ENCODE measurements at regions not wholly inside any gene's neighbourhood (a gene's known extent, or its start where the extent isn't known, plus 50 kb on each side); places are given as distances from the start of the nearest gene placed in this dataset.
A peak's percentile ranks its signal among the peaks of the same experiment; 100 is the strongest.
"Not testable (repeated sequence)": the region's sequence is repeated elsewhere in the genome, so short reads cannot be mapped to it uniquely, and the experiment has no call there.

DNA sequence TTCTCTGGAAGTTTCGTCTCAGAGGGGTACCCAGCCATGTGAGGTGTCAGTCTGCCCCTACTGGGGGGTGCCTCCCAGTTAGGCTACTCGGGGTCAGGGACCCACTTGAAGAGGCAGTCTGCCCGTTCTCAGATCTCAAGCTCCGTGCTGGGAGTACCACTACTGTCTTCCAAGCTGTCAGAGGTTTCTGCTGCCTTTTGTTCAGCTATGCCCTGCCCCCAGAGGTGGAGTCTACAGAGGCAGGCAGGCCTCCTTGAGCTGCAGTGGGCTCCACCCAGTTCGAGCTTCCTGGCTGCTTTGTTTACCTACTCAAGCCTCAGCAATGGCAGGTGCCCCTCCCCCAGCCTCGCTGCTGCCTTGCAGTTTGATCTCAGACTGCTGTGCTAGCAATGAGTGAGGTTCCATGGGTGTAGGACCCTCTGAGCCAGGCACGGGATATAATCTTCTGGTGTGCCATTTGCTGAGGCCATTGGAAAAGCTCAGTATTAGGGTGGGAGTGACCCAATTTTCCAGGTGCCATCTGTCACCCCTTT, 71.0 kb upstream of the SH3GLB1 start:
- intact Hi-C loops (cut with DNase I); H3K36me3 ChIP-seq: not testable (repeated sequence)
- WGBS, 2 donors: 71% methylated on average over 1 of the region's 7 CpGs; no CpG with 5 or more reads in 1 of the 2 donors

DNA sequence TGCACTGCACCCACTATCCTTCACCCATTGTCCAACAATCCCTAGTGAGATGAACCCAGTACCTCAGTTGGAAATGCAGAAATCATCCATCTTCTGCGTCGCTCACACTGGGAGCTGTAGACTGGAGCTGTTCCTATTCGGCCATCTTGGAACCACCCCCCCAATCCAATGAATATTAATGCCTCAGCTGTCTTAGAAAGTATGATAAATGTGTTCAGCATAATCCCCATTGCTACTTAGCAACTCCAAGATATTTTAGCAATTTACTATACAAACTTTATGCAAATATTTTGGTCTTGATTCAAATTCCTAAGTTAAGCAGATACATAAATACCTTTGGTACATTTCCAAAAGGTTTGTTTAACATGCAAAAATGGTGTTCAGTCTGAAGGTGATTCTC, 70.5 kb upstream of the SH3GLB1 start:
- H3K27me3 ChIP-seq: no peaks in the 10 kb centered on the region
- intact Hi-C loops (cut with DNase I): no loop called here
- WGBS, 2 donors: 87 to 89% methylated on average over 3 of the region's 3 CpGs

More for the DNA sequence above, 71.0 kb upstream of the SH3GLB1 start:
- H3K27ac ChIP-seq, H3K4me3 ChIP-seq, H3K27me3 ChIP-seq, DNase-seq, H3K9me3 ChIP-seq: not testable (repeated sequence)
- peaks cover 0 to 47% (median 0%) of the 10 kb centered on the region in 3 donors for H3K4me1 ChIP-seq

DNA sequence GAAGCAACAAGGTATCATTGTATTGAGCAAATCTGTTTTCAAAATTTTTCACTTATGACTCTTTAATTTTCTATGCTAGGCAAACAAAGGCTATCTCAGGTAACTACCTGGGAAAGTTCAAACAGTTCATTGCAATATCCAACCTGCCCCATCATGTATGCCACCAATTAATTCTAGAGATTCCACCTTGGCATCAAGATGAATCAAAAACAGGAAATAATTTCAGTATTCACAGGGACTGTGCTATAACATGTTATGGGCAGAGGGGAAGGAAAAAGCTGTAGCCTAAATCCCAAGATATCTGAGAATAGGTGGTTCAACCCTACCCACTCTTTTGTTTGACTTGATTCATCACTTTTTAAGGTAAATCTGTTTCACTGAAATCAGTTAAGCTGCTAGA, 67.5 kb upstream of the SH3GLB1 start:
- Histone ChIP-seq H3K9me3 (no peaks in the 10 kb centered on the region), H3K4me1 (peaks cover 0 to 48% (median 0%) of the 10 kb centered on the region in 3 donors), H3K4me3 (no peak overlapping the region), H3K27me3 (no peaks in the 10 kb centered on the region), H3K36me3 (no peaks in the 10 kb centered on the region), H3K27ac (peak overlapping the region in 3 of 4 donors; percentile 49 to 73 (median 72))
- no peak for DNase-seq
- intact Hi-C loops (cut with DNase I): no loop called here
- TF ChIP-seq, protein P1, sequence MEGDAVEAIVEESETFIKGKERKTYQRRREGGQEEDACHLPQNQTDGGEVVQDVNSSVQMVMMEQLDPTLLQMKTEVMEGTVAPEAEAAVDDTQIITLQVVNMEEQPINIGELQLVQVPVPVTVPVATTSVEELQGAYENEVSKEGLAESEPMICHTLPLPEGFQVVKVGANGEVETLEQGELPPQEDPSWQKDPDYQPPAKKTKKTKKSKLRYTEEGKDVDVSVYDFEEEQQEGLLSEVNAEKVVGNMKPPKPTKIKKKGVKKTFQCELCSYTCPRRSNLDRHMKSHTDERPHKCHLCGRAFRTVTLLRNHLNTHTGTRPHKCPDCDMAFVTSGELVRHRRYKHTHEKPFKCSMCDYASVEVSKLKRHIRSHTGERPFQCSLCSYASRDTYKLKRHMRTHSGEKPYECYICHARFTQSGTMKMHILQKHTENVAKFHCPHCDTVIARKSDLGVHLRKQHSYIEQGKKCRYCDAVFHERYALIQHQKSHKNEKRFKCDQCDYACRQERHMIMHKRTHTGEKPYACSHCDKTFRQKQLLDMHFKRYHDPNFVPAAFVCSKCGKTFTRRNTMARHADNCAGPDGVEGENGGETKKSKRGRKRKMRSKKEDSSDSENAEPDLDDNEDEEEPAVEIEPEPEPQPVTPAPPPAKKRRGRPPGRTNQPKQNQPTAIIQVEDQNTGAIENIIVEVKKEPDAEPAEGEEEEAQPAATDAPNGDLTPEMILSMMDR (IDR thresholded peaks at IDR 0.05): no peak
- no peak for TF ChIP-seq POLR2A (IDR thresholded peaks at IDR 0.05)

More for the DNA sequence above, 70.5 kb upstream of the SH3GLB1 start:
- no peaks in the 10 kb centered on the region for H3K36me3 ChIP-seq
- H3K4me3 ChIP-seq: no peak overlapping the region
- H3K27ac ChIP-seq: no peak overlapping the region
- TF ChIP-seq POLR2A (IDR thresholded peaks at IDR 0.05): no peak
- TF ChIP-seq, protein P1 (IDR thresholded peaks at IDR 0.05): no peak
- H3K4me1 ChIP-seq: peaks cover 0 to 48% (median 0%) of the 10 kb centered on the region in 3 donors
- no peak for DNase-seq
- H3K9me3 ChIP-seq: peaks cover 0 to 5% (median 0%) of the 10 kb centered on the region in 3 donors

GRCh38 chr1:86640161-86640670, 64.2 kb upstream of the SH3GLB1 start:
- H3K4me1 ChIP-seq: peaks cover 0 to 30% (median 0%) of the 10 kb centered on the region in 3 donors
- no peaks in the 10 kb centered on the region for H3K27me3 ChIP-seq
- no peak overlapping the region for H3K4me3 ChIP-seq
- no peaks in the 10 kb centered on the region for H3K36me3 ChIP-seq
- DNase-seq: no peak
- H3K9me3 ChIP-seq: no peaks in the 10 kb centered on the region
- H3K27ac ChIP-seq: no peak overlapping the region
- no peak for TF ChIP-seq POLR2A (IDR thresholded peaks at IDR 0.05)
- TF ChIP-seq, protein P1 (IDR thresholded peaks at IDR 0.05): no peak
- WGBS, 2 donors: 66 to 73% methylated on average over 6 of the region's 6 CpGs
- intact Hi-C loops (cut with DNase I): no loop called here

DNA sequence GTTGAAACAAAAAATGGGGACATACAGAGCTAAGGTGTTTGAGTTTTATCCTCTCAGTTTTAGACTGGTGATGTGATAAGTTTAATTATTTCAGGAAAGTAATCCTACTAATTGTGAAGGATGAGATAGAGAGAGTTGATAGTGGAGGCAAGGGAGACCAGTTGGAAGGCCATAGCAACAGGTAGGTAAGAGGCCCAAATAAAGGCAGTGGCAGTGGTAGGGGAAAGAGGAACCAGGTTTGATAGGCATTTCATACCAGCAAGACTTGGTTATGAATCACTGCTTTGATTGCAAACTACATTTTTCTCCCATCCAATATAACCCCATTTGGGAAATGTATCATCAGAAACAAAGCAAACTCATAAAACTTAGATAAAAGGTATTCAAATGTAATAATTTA, 63.1 kb upstream of the SH3GLB1 start:
- Histone ChIP-seq H3K9me3 (no peaks in the 10 kb centered on the region), H3K27ac (no peak overlapping the region), H3K4me3 (no peak overlapping the region), H3K27me3 (no peaks in the 10 kb centered on the region), H3K36me3 (no peaks in the 10 kb centered on the region), H3K4me1 (peaks cover 0 to 21% (median 4%) of the 10 kb centered on the region in 3 donors)
- no peak for DNase-seq
- intact Hi-C loops (cut with DNase I): no loop called here
- TF ChIP-seq POLR2A (IDR thresholded peaks at IDR 0.05): no peak
- TF ChIP-seq, protein P1 (IDR thresholded peaks at IDR 0.05): no peak

- H3K4me3 ChIP-seq; H3K36me3 ChIP-seq; DNase-seq; intact Hi-C loops (cut with DNase I); H3K27me3 ChIP-seq; H3K9me3 ChIP-seq; H3K27ac ChIP-seq; H3K4me1 ChIP-seq: not testable (repeated sequence)
- WGBS, 2 donors: 88 to 100% methylated on average over 5 of the region's 5 CpGs
These were observed 59.7 kb upstream of the SH3GLB1 start for GRCh38 chr1:86644655-86645054.

Measured in esophagus squamous epithelium (tissue), 5 donors.